Endothelial cell of umbilical vein (primary cell): ENCODE measurements at regions not wholly inside any gene's neighbourhood (a gene's known extent, or its start where the extent isn't known, plus 50 kb on each side); places are given as distances from the start of the nearest gene placed in this dataset.
"Not testable (repeated sequence)": the region's sequence is repeated elsewhere in the genome, so short reads cannot be mapped to it uniquely, and the experiment has no call there.

Source experiments
- BruUV-seq: library from RNA; stranded (reverse); fragments of 400-500 nt; replicated peaks from 2 replicates; lab custom pipeline; 2021; lab: Mats Ljungman, UMichigan
- CTCF ChIA-PET: fragments of 300-600, 350-600 bp; sonication (Branson Sonifier 250); formaldehyde crosslinking; loops from one replicate; lab custom pipeline; 2021; ENCODE audit warnings: antibody characterized with exemption, inconsistent platforms; lab: Charles Lee
- POLR2A ChIA-PET: fragments of 300-600, 350-600 bp; sonication (Branson Sonifier 250); formaldehyde crosslinking; loops from one replicate; lab custom pipeline; 2021; ENCODE audit warnings: antibody characterized with exemption, inconsistent platforms; lab: Charles Lee
- DNase-seq: peaks from one replicate; pipeline ENCODE4 v3.0.0-alpha.2; 2011; ENCODE audit warnings: low read depth, low spot score
- FAIRE-seq: peaks from 2 replicates; lab custom pipeline; 2011; peaks lifted over from hg19 to GRCh38; lab: Jason Lieb, UNC
- H2AFZ ChIP-seq: 2 replicates; pipeline ENCODE4 v1.6.0; 2012; ENCODE audit warnings: low read depth, low read length, control low read depth, inconsistent platforms
- H3K27ac ChIP-seq: 2 replicates; pipeline ENCODE4 v1.5.1; 2011; ENCODE audit warnings: low read depth, mild to moderate bottlenecking, control low read depth, low read length, moderate library complexity; ENCODE audit not compliant: insufficient read depth
- H3K27me3 ChIP-seq, 2 experiments: 2 replicates each; pipeline versions ENCODE4 v1.6.0 to v1.6.1; 2011; ENCODE audit warnings: low read length in 2 of 2, mixed read lengths in 1 of 2; ENCODE audit not compliant: control insufficient read depth in 2 of 2, insufficient read depth in 2 of 2
- H3K36me3 ChIP-seq, 2 experiments: 2 replicates in 1 of 2; 3 replicates in 1 of 2; pipeline ENCODE4 v1.5.1; 2011; ENCODE audit warnings: low read length in 2 of 2, mild to moderate bottlenecking in 1 of 2, moderate library complexity in 1 of 2; ENCODE audit not compliant: control insufficient read depth in 2 of 2, insufficient read depth in 2 of 2; ENCODE audit errors: extremely low read depth in 1 of 2
- H3K4me1 ChIP-seq: 3 replicates; pipeline ENCODE4 v1.5.1; 2011; ENCODE audit warnings: mild to moderate bottlenecking, low read length; ENCODE audit not compliant: control insufficient read depth, insufficient read depth; ENCODE audit errors: extremely low read depth
- H3K4me2 ChIP-seq: 2 replicates; pipeline ENCODE4 v1.6.1; 2011; ENCODE audit warnings: low read length, control low read depth, mixed read lengths; ENCODE audit not compliant: insufficient read depth
- H3K4me3 ChIP-seq, 3 experiments: fragments of 200-600 bp in 1 of 3; sonication (generic), shearing (Covaris generic) in 1 of 3; replicated peaks in 1 of 3; 2 replicates each; pipeline ENCODE4 v1.5.1; 2011 to 2016; ENCODE audit warnings: control low read depth in 3 of 3, low read length in 3 of 3, mild to moderate bottlenecking in 2 of 3, inconsistent platforms in 1 of 3, low read depth in 1 of 3, moderate library complexity in 1 of 3; ENCODE audit not compliant: insufficient read depth in 1 of 3
- H3K79me2 ChIP-seq: 2 replicates; pipeline ENCODE4 v1.6.0; 2012; ENCODE audit warnings: low read length, inconsistent platforms; ENCODE audit not compliant: control insufficient read depth, insufficient read depth
- H3K9ac ChIP-seq: replicated peaks from 2 replicates; pipeline ENCODE3; 2011; ENCODE audit warnings: low read length, control low read depth; ENCODE audit not compliant: insufficient read depth; ENCODE audit errors: extremely low read depth
- H3K9me1 ChIP-seq: replicated peaks from 3 replicates; pipeline ENCODE4 v1.6.0; 2011; ENCODE audit warnings: mild to moderate bottlenecking, low read length; ENCODE audit not compliant: control insufficient read depth, insufficient read depth; ENCODE audit errors: extremely low read depth
- H3K9me3 ChIP-seq: replicated peaks from 2 replicates; pipeline ENCODE4 v1.5.1; 2012; ENCODE audit warnings: low read length, inconsistent platforms; ENCODE audit not compliant: control insufficient read depth, insufficient read depth
- H4K20me1 ChIP-seq: replicated peaks from 2 replicates; pipeline ENCODE3; 2011; ENCODE audit warnings: mild to moderate bottlenecking, low read length; ENCODE audit not compliant: control insufficient read depth, insufficient read depth; ENCODE audit errors: extremely low read depth
- dilution Hi-C: fragments of 300-500 bp; cut with MboI; formaldehyde crosslinking; loops from one replicate; pipeline ENCODE4 v1.15.0; 2019; ENCODE audit warnings: low sequenced_read_pairs; ENCODE audit not compliant: extremely low pct_ligation_motif_present
- intact Hi-C: fragments of 100-400 bp; cut with micrococcal nuclease; formaldehyde crosslinking; loops from one replicate; pipeline ENCODE4 v1.10.0; 2022

GRCh38 chr7:73176813-73177212 lies 91.0 kb upstream of the SPDYE9 start:
- FAIRE-seq, H3K27ac ChIP-seq, H3K79me2 ChIP-seq, H3K9ac ChIP-seq, CTCF ChIA-PET, POLR2A ChIA-PET, DNase-seq, H4K20me1 ChIP-seq, H3K4me2 ChIP-seq, BruUV-seq, H3K27me3 ChIP-seq, H3K4me3 ChIP-seq, dilution Hi-C loops, H3K9me3 ChIP-seq, H3K36me3 ChIP-seq, H2AFZ ChIP-seq, H3K9me1 ChIP-seq, H3K4me1 ChIP-seq, intact Hi-C loops: not testable (repeated sequence)

GRCh38 chr7:73175322-73175721 lies 89.5 kb upstream of the SPDYE9 start:
- H3K4me1 ChIP-seq, H3K27ac ChIP-seq, H3K9me1 ChIP-seq, CTCF ChIA-PET, FAIRE-seq, H3K9ac ChIP-seq, H3K79me2 ChIP-seq, H3K4me3 ChIP-seq, H3K27me3 ChIP-seq, POLR2A ChIA-PET, H3K4me2 ChIP-seq, intact Hi-C loops, H3K36me3 ChIP-seq, dilution Hi-C loops, H4K20me1 ChIP-seq, DNase-seq, BruUV-seq, H2AFZ ChIP-seq, H3K9me3 ChIP-seq: not testable (repeated sequence)

DNA sequence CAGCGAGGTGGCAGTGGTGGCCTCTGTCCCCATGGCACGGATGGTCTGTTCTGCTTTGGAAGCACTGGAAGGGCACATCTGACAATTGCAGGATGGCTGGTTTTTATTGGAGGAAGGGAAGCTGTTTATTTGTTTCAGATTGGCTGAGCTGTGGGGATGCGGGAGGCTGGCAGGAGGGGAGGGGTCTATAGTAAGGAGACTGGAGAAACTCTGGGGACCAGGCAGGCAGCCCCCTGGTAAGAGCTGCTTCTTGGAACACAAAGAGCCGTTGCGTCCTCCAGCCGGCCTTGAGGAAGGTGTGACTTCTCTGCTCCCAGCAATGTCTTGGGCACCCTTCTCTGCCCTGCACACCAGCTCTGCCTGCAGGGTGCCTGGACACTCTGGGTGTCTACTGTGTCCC lies 85.1 kb upstream of the SPDYE9 start:
- POLR2A ChIA-PET, CTCF ChIA-PET, H2AFZ ChIP-seq, H3K36me3 ChIP-seq, FAIRE-seq, H3K9me3 ChIP-seq, H3K9ac ChIP-seq, H3K27ac ChIP-seq, H3K4me2 ChIP-seq, DNase-seq, intact Hi-C loops, H3K4me1 ChIP-seq, H3K27me3 ChIP-seq, H3K4me3 ChIP-seq, dilution Hi-C loops, H3K79me2 ChIP-seq, BruUV-seq, H4K20me1 ChIP-seq, H3K9me1 ChIP-seq: not testable (repeated sequence)

DNA sequence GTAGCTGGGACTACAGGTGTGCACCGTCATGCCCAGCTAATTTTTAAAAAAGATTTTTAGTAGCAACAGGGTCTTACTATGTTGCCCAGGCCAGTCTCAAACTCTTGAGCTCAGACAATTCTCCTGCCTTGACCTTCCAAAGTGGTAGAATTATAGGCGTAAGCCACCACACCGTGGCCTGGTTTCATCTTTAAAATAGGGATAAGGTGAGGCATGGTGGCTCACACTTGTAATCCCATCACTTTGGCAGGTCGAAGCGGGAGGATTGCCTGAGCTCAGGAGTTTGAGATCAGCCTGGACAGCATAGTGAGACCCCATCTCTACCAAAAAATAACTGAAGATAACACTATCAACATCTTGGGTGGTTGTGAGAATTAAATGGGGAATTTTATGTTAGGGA lies 84.6 kb upstream of the SPDYE9 start:
- peak; percentile 0 for DNase-seq
- CTCF ChIA-PET, H4K20me1 ChIP-seq, H3K4me3 ChIP-seq, H3K9ac ChIP-seq, POLR2A ChIA-PET, dilution Hi-C loops, BruUV-seq, H3K36me3 ChIP-seq, H3K79me2 ChIP-seq, H3K9me1 ChIP-seq, intact Hi-C loops, H3K27ac ChIP-seq, H2AFZ ChIP-seq, H3K27me3 ChIP-seq, FAIRE-seq, H3K9me3 ChIP-seq, H3K4me2 ChIP-seq, H3K4me1 ChIP-seq: not testable (repeated sequence)
